ENCODE measurements at regions not wholly inside any gene's neighbourhood (a gene's known extent, or its start where the extent isn't known, plus 50 kb on each side); places are given as distances from the start of the nearest gene placed in this dataset.
"Not testable (repeated sequence)": the region's sequence is repeated elsewhere in the genome, so short reads cannot be mapped to it uniquely, and the experiment has no call there.

GRCh38 chr2:198277181-198277580 lies 472.8 kb downstream of the PLCL1 start:
- no peaks in the 10 kb centered on the region for H3K27me3 ChIP-seq (ENCODE audit: insufficient read depth, low read depth)
- H3K4me2 ChIP-seq: no peak overlapping the region
- no peaks in the 10 kb centered on the region for H4K20me1 ChIP-seq (ENCODE audit: insufficient read depth)
- no peaks in the 10 kb centered on the region for H3K9me2 ChIP-seq (ENCODE audit: insufficient read depth)
- CTCF ChIA-PET: no interaction called here
- H3K4me1 ChIP-seq (replicated peaks; ENCODE audit: insufficient read depth): no peaks in the 10 kb centered on the region
- no peak for TF ChIP-seq EZH2 (IDR thresholded peaks at IDR 0.05; ENCODE audit: low read depth)
- TF ChIP-seq, protein P1, sequence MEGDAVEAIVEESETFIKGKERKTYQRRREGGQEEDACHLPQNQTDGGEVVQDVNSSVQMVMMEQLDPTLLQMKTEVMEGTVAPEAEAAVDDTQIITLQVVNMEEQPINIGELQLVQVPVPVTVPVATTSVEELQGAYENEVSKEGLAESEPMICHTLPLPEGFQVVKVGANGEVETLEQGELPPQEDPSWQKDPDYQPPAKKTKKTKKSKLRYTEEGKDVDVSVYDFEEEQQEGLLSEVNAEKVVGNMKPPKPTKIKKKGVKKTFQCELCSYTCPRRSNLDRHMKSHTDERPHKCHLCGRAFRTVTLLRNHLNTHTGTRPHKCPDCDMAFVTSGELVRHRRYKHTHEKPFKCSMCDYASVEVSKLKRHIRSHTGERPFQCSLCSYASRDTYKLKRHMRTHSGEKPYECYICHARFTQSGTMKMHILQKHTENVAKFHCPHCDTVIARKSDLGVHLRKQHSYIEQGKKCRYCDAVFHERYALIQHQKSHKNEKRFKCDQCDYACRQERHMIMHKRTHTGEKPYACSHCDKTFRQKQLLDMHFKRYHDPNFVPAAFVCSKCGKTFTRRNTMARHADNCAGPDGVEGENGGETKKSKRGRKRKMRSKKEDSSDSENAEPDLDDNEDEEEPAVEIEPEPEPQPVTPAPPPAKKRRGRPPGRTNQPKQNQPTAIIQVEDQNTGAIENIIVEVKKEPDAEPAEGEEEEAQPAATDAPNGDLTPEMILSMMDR (conservative IDR thresholded peaks at IDR 0.05): no peak
- no peak overlapping the region for H3K27ac ChIP-seq
- no peak overlapping the region for H3K4me3 ChIP-seq
- H3K36me3 ChIP-seq (ENCODE audit: low read depth): no peaks in the 10 kb centered on the region
- POLR2A ChIA-PET (ENCODE audit: unreplicated experiment): no interaction called here
- no peak overlapping the region for H2AFZ ChIP-seq
- H3K79me2 ChIP-seq (ENCODE audit: low read depth): no peaks in the 10 kb centered on the region
- DNase-seq: no peak
- no peaks in the 10 kb centered on the region for H3F3A ChIP-seq (ENCODE audit: insufficient read depth, low read depth)
- H3K9me3 ChIP-seq (ENCODE audit: insufficient read depth, low read depth): no peaks in the 10 kb centered on the region
- BruUV-seq (replicated peaks): no TSS peak
- intact Hi-C loops (cut with micrococcal nuclease; ENCODE audit: unreplicated experiment): no loop called here

GRCh38 chr2:198273660-198274059 lies 469.3 kb downstream of the PLCL1 start:
- Histone ChIP-seq H2AFZ (no peak overlapping the region), H3K4me1 (replicated peaks; ENCODE audit: insufficient read depth) (no peaks in the 10 kb centered on the region), H3K4me2 (no peak overlapping the region), H3K79me2 (ENCODE audit: low read depth) (no peaks in the 10 kb centered on the region), H3K27ac (no peak overlapping the region), H3F3A (ENCODE audit: insufficient read depth, low read depth) (no peaks in the 10 kb centered on the region), H4K20me1 (ENCODE audit: insufficient read depth) (no peaks in the 10 kb centered on the region), H3K9me3 (ENCODE audit: insufficient read depth, low read depth) (no peaks in the 10 kb centered on the region), H3K9me2 (ENCODE audit: insufficient read depth) (no peaks in the 10 kb centered on the region), H3K36me3 (ENCODE audit: low read depth) (no peaks in the 10 kb centered on the region), H3K4me3 (no peak overlapping the region), H3K27me3 (ENCODE audit: insufficient read depth, low read depth) (no peaks in the 10 kb centered on the region)
- DNase-seq: no peak
- intact Hi-C loops (cut with micrococcal nuclease; ENCODE audit: unreplicated experiment): no loop called here
- BruUV-seq (replicated peaks): no TSS peak
- no peak for TF ChIP-seq EZH2 (IDR thresholded peaks at IDR 0.05; ENCODE audit: low read depth)
- TF ChIP-seq, protein P1 (conservative IDR thresholded peaks at IDR 0.05): no peak
- POLR2A ChIA-PET (ENCODE audit: unreplicated experiment): no interaction called here
- CTCF ChIA-PET: no interaction called here

DNA sequence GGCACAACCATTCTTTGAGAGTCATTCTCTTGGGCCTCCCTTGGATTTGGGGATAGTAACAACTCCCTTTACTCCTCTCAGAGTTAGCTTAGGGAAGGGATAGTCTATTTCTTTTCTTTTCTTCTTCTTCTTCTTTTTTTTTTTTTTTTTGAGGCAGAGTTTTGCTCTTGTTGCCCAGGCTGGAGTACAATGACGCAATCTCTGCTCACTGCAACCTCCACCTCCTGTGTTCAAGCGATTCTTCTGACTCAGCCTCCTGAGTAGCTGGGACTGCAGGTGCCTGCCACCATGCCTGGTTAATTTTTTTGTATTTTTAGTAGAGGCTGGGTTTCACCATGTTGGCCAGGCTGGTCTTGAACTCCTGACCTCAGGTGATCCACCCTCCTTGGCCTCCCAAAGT lies 465.8 kb downstream of the PLCL1 start:
- H3K9me2 ChIP-seq (ENCODE audit: insufficient read depth); intact Hi-C loops (cut with micrococcal nuclease; ENCODE audit: unreplicated experiment); H3F3A ChIP-seq (ENCODE audit: insufficient read depth, low read depth); H4K20me1 ChIP-seq (ENCODE audit: insufficient read depth); BruUV-seq (replicated peaks); H3K27me3 ChIP-seq (ENCODE audit: insufficient read depth, low read depth); CTCF ChIA-PET; H2AFZ ChIP-seq; H3K4me1 ChIP-seq (replicated peaks; ENCODE audit: insufficient read depth); H3K27ac ChIP-seq; DNase-seq; H3K4me2 ChIP-seq; H3K79me2 ChIP-seq (ENCODE audit: low read depth); H3K4me3 ChIP-seq; H3K9me3 ChIP-seq (ENCODE audit: insufficient read depth, low read depth); POLR2A ChIA-PET (ENCODE audit: unreplicated experiment); H3K36me3 ChIP-seq (ENCODE audit: low read depth): not testable (repeated sequence)

DNA sequence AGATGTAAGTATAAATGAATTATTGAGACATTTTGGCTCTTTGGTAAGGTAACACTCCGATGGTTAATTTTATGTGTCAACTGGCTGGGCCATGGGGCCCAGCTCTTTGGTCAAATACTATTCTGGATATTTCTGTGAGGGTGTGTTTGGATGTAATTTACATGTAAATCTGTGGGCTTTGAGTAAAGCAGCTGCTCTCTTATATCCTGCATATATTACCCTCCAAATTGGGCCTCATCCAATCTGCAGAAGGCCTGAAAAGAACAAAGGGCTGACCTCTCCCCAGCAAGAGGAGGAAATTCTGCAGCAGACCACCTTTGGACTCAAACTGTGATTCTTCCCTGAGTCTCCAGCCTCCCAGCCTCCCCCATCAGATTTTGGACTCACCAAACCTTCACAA lies 464.1 kb downstream of the PLCL1 start:
- Histone ChIP-seq H2AFZ (no peak overlapping the region), H3K9me3 (ENCODE audit: insufficient read depth, low read depth) (no peaks in the 10 kb centered on the region), H3K9me2 (ENCODE audit: insufficient read depth) (no peaks in the 10 kb centered on the region), H3K79me2 (ENCODE audit: low read depth) (no peaks in the 10 kb centered on the region), H3K36me3 (ENCODE audit: low read depth) (no peaks in the 10 kb centered on the region), H3K4me2 (no peak overlapping the region), H3K4me1 (replicated peaks; ENCODE audit: insufficient read depth) (no peaks in the 10 kb centered on the region), H3K4me3 (no peak overlapping the region), H3K27me3 (ENCODE audit: insufficient read depth, low read depth) (no peaks in the 10 kb centered on the region), H4K20me1 (ENCODE audit: insufficient read depth) (no peaks in the 10 kb centered on the region), H3K27ac (no peak overlapping the region), H3F3A (ENCODE audit: insufficient read depth, low read depth) (no peaks in the 10 kb centered on the region)
- ChIA-PET POLR2A (ENCODE audit: unreplicated experiment) (no interaction called here), CTCF (no interaction called here)
- DNase-seq: no peak
- BruUV-seq (replicated peaks): no TSS peak
- intact Hi-C loops (cut with micrococcal nuclease; ENCODE audit: unreplicated experiment): no loop called here
- TF ChIP-seq, protein P1 (conservative IDR thresholded peaks at IDR 0.05): no peak
- no peak for TF ChIP-seq EZH2 (IDR thresholded peaks at IDR 0.05; ENCODE audit: low read depth)

Data from PC-9 (cell line).